ENCODE measurements at regions not wholly inside any gene's neighbourhood (a gene's known extent, or its start where the extent isn't known, plus 50 kb on each side); places are given as distances from the start of the nearest gene placed in this dataset.

GRCh38 chr1:222938986-222939385 is 124.1 kb downstream of the DISP1 start:
- TF ChIP-seq POLR2A (IDR thresholded peaks at IDR 0.05; ENCODE audit: low read depth, low read length), result no peak
- no peak for TF ChIP-seq CTCF (conservative IDR thresholded peaks at IDR 0.05; ENCODE audit: low read depth, low read length)
